GM12892 (cell line): ENCODE measurements at regions not wholly inside any gene's neighbourhood (a gene's known extent, or its start where the extent isn't known, plus 50 kb on each side); places are given as distances from the start of the nearest gene placed in this dataset.

Source experiments
- POLR2A ChIP-seq: IDR thresholded peaks from 2 replicates; pipeline ENCODE4 v1.6.1; 2011; ENCODE audit warnings: low read depth, low read length, control low read depth
- POLR2AphosphoS5 ChIP-seq: IDR thresholded peaks from 2 replicates; pipeline ENCODE4 v1.6.1; 2011; ENCODE audit warnings: low read depth, low read length, control low read depth
- TAF1 ChIP-seq: IDR thresholded peaks from 2 replicates; pipeline ENCODE4 v1.6.1; 2011; ENCODE audit warnings: low read depth, mild to moderate bottlenecking, control low read depth, low read length, borderline replicate concordance

DNA sequence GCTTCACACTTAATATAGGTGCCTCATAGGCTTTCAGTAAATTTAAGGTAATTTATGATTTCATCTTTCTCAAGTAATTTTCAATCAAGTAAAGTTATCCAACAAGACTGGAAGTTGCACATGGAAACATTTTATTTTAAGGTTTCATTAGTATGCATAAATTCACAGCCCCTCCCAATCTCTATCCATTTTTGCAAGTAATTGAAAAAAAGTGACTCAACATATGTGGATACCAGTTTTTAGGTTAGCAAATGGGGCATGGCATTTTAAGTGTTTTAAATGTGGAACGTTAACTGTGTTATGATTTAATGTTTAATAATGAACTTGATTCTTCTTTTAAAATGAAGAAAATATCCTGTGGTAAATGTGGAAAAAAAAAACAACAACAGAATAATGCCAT lies 532.8 kb downstream of the FOXG1 start:
- no peak for TF ChIP-seq POLR2A
- TF ChIP-seq POLR2AphosphoS5, result no peak
- no peak for TF ChIP-seq TAF1
